HG02885 (cell line): ENCODE measurements at regions not wholly inside any gene's neighbourhood (a gene's known extent, or its start where the extent isn't known, plus 50 kb on each side); places are given as distances from the start of the nearest gene placed in this dataset.
"Not testable (repeated sequence)": the region's sequence is repeated elsewhere in the genome, so short reads cannot be mapped to it uniquely, and the experiment has no call there.

ENCODE experiments used
- ATAC-seq: cut with Tn5 transposase; IDR thresholded peaks from one replicate; pipeline ENCODE4 v1.9.1; 2021; ENCODE audit warnings: mild to moderate bottlenecking; ENCODE audit not compliant: unreplicated experiment, poor library complexity

GRCh38 chr17:70677783-70678647, 508.7 kb downstream of the KCNJ2 start:
- no peak for ATAC-seq

- no peak for ATAC-seq
Observed at GRCh38 chr17:70678889-70679288, 509.6 kb downstream of the KCNJ2 start.

GRCh38 chr17:70683936-70684335, 514.6 kb downstream of the KCNJ2 start:
- no peak for ATAC-seq

- ATAC-seq: no peak
Observed at GRCh38 chr17:70687421-70687820, 518.1 kb downstream of the KCNJ2 start.

GRCh38 chr17:70691150-70691549, 521.8 kb downstream of the KCNJ2 start:
- ATAC-seq: no peak

GRCh38 chr17:70699408-70699807, 530.1 kb downstream of the KCNJ2 start:
- ATAC-seq: no peak

GRCh38 chr17:70702683-70703255, 533.4 kb downstream of the KCNJ2 start:
- ATAC-seq: no peak

GRCh38 chr17:70709596-70709995, 540.3 kb downstream of the KCNJ2 start:
- no peak for ATAC-seq

GRCh38 chr17:70713694-70714093, 544.4 kb downstream of the KCNJ2 start:
- no peak for ATAC-seq

GRCh38 chr17:70716551-70716950, 547.2 kb downstream of the KCNJ2 start:
- ATAC-seq: no peak

GRCh38 chr17:70717042-70717441, 547.7 kb downstream of the KCNJ2 start:
- ATAC-seq: no peak

GRCh38 chr17:70736375-70736957, 567.1 kb downstream of the KCNJ2 start:
- no peak for ATAC-seq

- ATAC-seq: no peak
Observed at GRCh38 chr17:70739065-70739464, 569.7 kb downstream of the KCNJ2 start.

- not testable (repeated sequence) for ATAC-seq
Observed at GRCh38 chr17:70746574-70746973, 577.2 kb downstream of the KCNJ2 start.

GRCh38 chr17:70750983-70751382, 581.7 kb downstream of the KCNJ2 start:
- no peak for ATAC-seq

GRCh38 chr17:70752461-70752860, 583.1 kb downstream of the KCNJ2 start:
- not testable (repeated sequence) for ATAC-seq

- no peak for ATAC-seq
Observed at GRCh38 chr17:70752966-70753467, 583.7 kb downstream of the KCNJ2 start.

- ATAC-seq: no peak
Observed at GRCh38 chr17:70763018-70763417, 593.7 kb downstream of the KCNJ2 start.

- ATAC-seq: no peak
Observed at GRCh38 chr17:70767102-70767701, 597.9 kb downstream of the KCNJ2 start.

GRCh38 chr17:70769956-70770355, 600.6 kb downstream of the KCNJ2 start:
- no peak for ATAC-seq
